H1 (cell line): ENCODE measurements at regions not wholly inside any gene's neighbourhood (a gene's known extent, or its start where the extent isn't known, plus 50 kb on each side); places are given as distances from the start of the nearest gene placed in this dataset.

Experiments
- BRCA1 ChIP-seq: IDR thresholded peaks from 2 replicates; pipeline ENCODE4 v1.6.1; 2012; ENCODE audit warnings: low read depth, low read length, improper control_type of control experiment
- NRF1 ChIP-seq: IDR thresholded peaks from 2 replicates; pipeline ENCODE4 v1.6.1; 2011; ENCODE audit warnings: mild to moderate bottlenecking, low read depth, low read length, improper control_type of control experiment
- POLR2A ChIP-seq, 2 experiments: IDR thresholded peaks; 1 replicate in 1 of 2; 2 replicates in 1 of 2; pipeline ENCODE4 v1.6.1; 2011; ENCODE audit warnings: low read depth in 2 of 2, low read length in 2 of 2, mild to moderate bottlenecking in 2 of 2; ENCODE audit errors: control extremely low read depth in 1 of 2
- POLR2AphosphoS5 ChIP-seq: IDR thresholded peaks from 2 replicates; pipeline ENCODE4 v1.6.1; 2011; ENCODE audit warnings: low read depth, low read length
- SIN3A ChIP-seq, 2 experiments: IDR thresholded peaks in 1 of 2; conservative IDR thresholded peaks in 1 of 2; 2 replicates each; pipeline ENCODE4 v1.6.1; 2011 to 2012; ENCODE audit warnings: low read length in 2 of 2, improper control_type of control experiment in 1 of 2, low read depth in 1 of 2, mild to moderate bottlenecking in 1 of 2
- YY1 ChIP-seq: IDR thresholded peaks from 2 replicates; pipeline ENCODE4 v1.6.1; 2011; ENCODE audit warnings: low read depth, mild to moderate bottlenecking, low read length
- TF ChIP-seq, protein P1 (sequence below), 3 experiments: IDR thresholded peaks; 1 replicate in 2 of 3; 2 replicates in 1 of 3; pipeline versions ENCODE4 v1.5.1 to v1.6.1; 2011; ENCODE audit warnings: low read length in 3 of 3, mild to moderate bottlenecking in 3 of 3, inconsistent platforms in 2 of 3, low read depth in 1 of 3, moderate library complexity in 1 of 3; ENCODE audit not compliant: insufficient read depth in 1 of 3; ENCODE audit errors: control extremely low read depth in 1 of 3

DNA sequence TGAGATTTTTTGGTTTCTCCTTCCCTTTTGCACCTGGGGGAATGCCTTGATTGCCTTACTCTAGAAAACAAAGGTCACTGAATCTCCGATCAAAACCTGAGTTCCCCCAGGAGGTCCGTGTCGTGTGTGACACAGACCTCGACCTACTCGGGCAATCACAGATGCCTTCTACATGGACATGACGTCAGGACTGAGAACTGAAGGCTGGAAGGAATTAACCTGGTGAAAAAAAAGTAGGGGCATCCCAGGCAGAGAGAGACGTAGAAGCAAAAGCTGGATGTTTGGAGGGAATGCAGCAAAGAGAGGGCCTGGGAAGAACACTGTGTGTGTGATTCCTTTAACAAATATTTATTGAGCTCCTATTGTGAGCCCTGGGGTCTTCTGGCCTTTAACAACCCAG is 178.0 kb downstream of the PRDM2 start:
- TF ChIP-seq, protein P1, sequence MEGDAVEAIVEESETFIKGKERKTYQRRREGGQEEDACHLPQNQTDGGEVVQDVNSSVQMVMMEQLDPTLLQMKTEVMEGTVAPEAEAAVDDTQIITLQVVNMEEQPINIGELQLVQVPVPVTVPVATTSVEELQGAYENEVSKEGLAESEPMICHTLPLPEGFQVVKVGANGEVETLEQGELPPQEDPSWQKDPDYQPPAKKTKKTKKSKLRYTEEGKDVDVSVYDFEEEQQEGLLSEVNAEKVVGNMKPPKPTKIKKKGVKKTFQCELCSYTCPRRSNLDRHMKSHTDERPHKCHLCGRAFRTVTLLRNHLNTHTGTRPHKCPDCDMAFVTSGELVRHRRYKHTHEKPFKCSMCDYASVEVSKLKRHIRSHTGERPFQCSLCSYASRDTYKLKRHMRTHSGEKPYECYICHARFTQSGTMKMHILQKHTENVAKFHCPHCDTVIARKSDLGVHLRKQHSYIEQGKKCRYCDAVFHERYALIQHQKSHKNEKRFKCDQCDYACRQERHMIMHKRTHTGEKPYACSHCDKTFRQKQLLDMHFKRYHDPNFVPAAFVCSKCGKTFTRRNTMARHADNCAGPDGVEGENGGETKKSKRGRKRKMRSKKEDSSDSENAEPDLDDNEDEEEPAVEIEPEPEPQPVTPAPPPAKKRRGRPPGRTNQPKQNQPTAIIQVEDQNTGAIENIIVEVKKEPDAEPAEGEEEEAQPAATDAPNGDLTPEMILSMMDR (IDR thresholded peaks at IDR 0.05; ENCODE audit: control extremely low read depth in 1 of 3, insufficient read depth in 1 of 3, low read depth in 1 of 3, low read length in 3 of 3) = no peak
- TF ChIP-seq NRF1 (no peak), YY1 (no peak), SIN3A (conservative IDR thresholded peaks at IDR 0.05 in 1 of 2, IDR thresholded peaks at IDR 0.05 in 1 of 2; ENCODE audit: low read depth in 1 of 2, low read length in 2 of 2) (no peak), POLR2AphosphoS5 (no peak), POLR2A (IDR thresholded peaks at IDR 0.05; ENCODE audit: control extremely low read depth in 1 of 2, low read depth in 2 of 2, low read length in 2 of 2) (no peak), BRCA1 (no peak)
